DND-41 (cell line): ENCODE measurements at regions not wholly inside any gene's neighbourhood (a gene's known extent, or its start where the extent isn't known, plus 50 kb on each side); places are given as distances from the start of the nearest gene placed in this dataset.

Experiments used
- CTCF ChIP-seq: IDR thresholded peaks from 2 replicates; pipeline ENCODE4 v1.5.1; 2012; ENCODE audit warnings: borderline replicate concordance, low read length, moderate library complexity, mild to moderate bottlenecking; ENCODE audit not compliant: poor library complexity, severe bottlenecking; ENCODE audit errors: extremely low read depth
- EZH2 ChIP-seq: IDR thresholded peaks from 3 replicates; pipeline ENCODE4 v1.6.1; 2012; ENCODE audit warnings: borderline replicate concordance, low read depth, mild to moderate bottlenecking, moderate library complexity, low read length, inconsistent platforms; ENCODE audit not compliant: severe bottlenecking

GRCh38 chr13:61777899-61778298 is 362.2 kb upstream of the PCDH20 start:
- TF ChIP-seq CTCF (no peak), EZH2 (no peak)
